HG03135 (cell line): ENCODE measurements at regions not wholly inside any gene's neighbourhood (a gene's known extent, or its start where the extent isn't known, plus 50 kb on each side); places are given as distances from the start of the nearest gene placed in this dataset.

Experiments
- ATAC-seq: cut with Tn5 transposase; IDR thresholded peaks from one replicate; pipeline ENCODE4 v1.9.1; 2021; ENCODE audit warnings: mild to moderate bottlenecking, moderate library complexity; ENCODE audit not compliant: unreplicated experiment

DNA sequence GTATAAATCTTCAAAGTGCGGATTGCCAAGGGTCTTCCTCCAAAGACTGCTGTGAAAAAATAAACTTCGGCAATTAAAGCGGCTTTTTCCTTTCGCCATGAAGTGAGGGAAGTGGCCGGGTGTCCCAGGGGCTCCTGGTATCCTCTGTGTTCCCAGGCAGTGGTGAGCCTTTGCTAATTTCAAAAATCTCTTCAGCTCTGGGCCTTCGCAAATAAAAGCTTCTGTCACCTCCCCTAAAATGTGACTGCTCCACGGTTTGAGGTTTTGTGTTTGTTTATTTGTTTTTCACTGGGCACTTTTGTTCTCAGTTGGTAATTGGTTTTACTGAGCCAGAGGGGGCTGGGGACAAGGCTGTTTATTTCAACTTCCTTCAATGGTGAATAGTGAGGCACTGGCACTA lies 270.1 kb upstream of the POU3F3 start:
- no peak for ATAC-seq

DNA sequence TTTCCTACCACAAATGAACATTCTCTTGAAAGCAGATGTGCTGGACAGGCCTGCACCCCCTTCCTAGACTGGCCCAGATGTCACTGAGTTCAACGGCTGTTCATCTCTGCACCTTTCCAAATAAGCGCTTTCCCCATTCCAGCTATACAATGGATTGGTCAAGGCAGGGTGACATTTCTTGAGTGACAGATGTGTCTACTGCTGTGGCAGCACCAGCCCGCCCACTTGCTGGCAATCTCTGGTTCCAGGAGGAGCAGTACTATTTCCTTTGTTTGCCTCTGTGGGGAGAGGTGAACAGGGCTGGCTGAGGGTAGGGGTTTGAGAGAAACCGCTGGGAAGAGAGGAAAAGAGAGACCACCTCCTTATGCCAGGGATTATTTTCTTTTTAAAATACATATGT lies 269.5 kb upstream of the POU3F3 start:
- ATAC-seq, result no peak

DNA sequence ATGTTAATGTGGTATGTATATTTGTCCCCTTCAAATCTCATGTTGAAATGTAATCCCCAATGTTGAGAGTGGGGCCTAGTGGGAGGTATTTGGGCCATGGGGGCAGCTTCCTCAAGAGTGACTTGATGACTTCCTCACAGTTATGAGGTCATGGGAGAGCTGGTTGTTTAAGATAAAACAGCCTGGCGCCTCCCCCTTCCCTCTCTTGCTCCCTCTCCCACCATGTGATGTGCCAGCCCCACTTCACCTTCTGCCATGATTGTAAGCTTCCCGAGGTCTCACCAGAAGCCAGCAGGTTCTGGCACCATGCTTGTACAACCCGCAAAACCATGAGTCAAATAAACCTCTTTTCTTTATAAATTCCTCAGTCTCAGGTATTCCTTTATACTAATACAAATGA lies 258.3 kb upstream of the POU3F3 start:
- ATAC-seq, result no peak

DNA sequence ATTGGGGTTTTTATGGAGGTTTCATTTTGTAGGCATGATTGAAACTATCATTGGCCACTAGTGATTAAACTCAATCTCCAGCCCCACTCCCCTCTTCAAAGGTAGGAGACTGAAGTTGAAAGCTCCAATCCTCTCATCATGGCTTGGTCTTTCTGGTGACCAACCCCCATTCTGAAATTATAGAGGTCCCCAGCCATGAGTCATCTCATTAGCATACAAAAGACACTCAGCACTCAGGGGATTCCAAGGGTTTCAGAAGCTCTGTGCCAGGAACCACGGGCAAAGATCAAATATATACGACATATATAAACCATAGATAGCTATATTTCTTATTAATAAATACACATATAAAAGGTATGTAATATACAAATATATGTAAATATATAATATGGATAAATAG lies 256.0 kb upstream of the POU3F3 start:
- no peak for ATAC-seq

DNA sequence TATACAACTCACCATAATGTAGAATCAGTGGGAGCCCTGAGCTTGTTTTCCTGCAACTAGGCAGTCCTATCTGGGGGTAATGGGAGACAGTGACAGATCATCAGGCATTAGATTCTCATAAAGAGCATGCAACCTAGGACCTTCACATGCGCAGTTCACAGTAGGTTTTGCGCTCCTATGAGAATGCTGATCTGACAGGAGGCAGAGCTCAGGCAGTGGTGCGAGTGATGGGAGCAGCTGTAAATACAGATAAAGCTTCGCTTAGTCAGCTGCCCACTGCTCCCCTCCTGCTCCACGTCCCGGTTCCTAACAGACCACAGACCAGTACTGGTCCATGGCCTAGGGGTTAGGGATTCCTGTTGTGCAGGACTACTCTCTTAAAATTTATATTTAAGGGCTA lies 255.3 kb upstream of the POU3F3 start:
- ATAC-seq, result no peak

DNA sequence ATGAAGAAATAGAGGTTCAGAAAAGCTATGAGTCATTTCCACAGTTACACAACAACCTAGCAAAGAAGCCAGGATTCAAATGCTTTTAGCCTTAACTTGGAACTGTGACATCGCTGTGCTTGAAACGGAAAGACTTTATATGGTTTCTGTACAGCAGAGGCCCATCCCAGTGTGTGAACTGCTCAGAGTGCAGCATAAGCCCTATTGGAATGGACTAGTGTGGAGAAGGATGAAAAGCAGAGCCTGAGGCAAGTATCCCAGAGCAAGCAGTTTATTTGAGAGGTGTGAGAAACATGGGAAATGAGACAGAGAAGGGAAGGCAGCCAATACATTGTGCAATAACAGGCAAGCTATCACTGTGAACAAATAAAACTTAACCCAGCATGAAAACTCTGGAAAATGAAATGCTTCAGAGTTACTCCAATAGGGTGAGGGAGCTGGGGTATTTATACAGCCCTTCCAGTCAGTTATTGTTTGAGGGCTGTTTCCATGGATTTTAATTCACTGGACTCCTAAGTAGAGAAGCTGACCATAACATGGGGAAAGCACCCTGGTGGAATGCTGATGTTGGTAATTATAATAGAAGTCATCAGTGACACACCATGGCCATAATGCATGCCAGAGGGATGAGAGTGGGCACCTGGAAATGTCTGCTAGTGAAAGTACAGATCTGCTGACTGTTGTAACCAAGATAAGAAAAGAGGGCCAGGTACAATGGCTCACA lies 254.0 kb upstream of the POU3F3 start:
- ATAC-seq, result no peak

DNA sequence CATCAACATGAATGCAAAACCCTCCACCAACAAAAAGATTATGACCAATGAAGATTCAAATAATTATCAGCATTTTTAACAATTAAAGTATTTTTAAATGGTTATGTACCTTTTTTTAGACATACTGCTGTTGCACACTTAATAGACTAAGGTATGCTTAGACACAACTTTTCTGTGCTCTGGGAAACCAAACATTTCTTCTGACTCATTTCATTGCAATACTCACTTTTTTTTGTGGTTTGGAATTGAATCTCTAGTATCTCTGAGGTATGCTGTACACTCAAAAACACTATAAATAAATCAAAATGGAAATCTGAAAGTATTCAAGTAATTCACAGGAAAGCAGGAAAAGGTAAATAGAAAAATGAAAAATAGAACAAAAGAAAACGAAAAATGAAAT lies 247.9 kb upstream of the POU3F3 start:
- no peak for ATAC-seq

DNA sequence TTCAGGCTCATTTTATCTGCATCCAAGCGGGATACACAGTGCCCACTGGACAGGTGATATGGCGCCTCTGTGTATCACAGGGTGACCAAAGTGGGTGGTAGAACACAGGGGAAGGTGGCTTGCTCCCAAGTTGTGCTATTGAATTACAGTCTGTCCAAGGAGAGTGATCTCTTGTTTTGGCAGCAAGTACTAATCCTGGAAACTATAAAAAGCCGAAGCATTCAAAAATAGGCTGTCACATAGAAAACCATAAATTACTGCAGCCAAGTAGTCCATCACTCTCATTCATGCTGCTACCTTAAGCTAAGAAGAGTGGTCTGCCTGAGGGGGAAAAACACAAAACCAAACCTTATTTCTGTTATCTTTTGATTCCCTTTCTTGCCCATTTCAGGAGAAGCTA lies 237.1 kb upstream of the POU3F3 start:
- no peak for ATAC-seq

DNA sequence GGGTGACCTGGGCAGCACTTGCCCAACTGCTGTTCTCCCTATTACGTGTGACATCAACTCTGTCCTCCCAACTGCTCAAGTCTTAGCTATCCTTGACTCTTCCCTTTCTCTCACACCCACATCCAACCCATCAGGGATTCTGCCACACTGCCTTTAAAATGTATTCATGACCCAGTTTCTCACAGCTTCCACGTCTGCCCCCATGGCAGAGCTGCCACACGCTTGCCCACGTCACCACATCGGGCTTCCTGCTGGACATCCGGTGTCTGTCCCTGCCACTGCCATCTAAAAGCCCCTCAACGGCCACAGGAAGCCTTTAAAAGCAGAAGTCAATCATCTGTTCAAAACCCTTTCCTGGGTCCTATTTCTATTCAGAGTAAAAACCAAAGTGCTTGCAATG lies 233.1 kb upstream of the POU3F3 start:
- ATAC-seq, result no peak

DNA sequence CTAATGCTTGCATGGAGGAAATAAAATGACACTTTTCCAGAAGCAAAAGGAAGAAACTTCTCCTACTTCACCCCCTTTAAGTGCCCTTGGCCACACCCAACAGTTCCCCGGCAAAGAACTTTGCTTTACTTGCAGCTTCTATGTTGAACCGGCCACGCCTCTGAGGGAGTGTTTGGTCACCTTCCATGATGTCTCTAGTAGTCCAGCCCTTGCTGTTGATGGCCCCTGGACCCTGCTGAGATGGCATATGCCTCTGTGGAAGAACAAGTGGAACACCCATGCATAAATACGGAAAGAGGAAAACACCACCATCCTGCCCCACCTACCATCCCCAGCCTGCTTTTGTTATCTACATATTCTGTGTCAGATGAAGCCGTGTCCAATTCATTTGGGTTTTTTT lies 218.3 kb upstream of the POU3F3 start:
- ATAC-seq, result no peak

DNA sequence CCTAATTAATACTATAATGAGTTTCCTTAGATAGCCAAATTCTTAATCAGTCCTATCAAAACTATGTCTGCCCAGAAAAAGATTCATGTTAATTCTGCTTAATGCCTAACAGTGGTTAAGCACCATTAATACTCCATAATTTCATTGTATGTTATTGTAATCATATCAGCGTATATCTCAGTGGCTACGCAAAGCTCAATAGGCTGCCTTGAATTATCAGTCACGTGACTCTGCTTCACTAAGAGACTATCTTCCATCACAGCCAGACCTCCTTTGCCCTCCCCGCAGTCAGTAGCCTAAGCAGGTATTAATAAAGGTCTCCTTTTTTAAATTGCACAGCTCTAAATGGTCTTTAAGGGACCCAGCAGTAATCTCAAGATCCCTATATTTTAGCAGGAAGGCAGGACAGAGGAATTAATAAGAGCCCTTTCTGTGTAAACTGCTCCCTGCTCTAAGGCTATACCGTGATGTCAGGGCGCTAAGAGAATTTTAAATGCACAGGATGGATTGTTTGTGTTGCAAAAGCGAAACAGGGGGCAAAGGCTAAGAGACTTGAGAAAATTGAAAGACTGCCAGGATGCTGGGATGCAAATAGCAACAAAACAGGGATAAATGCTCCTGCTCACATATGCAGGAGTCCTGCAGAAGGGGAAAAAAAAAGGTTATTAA lies 215.6 kb upstream of the POU3F3 start:
- no peak for ATAC-seq

DNA sequence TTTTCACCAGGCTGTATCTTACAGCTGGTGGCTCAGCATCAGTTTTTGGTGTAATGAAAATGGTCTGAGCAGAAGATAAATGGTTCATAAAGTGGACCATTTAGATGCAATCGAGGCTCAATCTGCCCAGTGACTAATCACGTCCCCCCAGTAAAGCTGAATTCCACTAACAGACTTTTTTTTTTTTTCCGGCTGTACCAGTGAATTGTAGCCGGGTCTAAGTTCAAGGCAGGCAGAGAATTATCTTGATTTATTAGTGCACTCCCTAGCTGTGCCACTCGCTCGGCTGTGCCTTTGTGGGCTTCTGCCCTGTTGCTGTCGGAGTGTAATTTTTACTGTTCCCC lies 215.1 kb upstream of the POU3F3 start:
- no peak for ATAC-seq

DNA sequence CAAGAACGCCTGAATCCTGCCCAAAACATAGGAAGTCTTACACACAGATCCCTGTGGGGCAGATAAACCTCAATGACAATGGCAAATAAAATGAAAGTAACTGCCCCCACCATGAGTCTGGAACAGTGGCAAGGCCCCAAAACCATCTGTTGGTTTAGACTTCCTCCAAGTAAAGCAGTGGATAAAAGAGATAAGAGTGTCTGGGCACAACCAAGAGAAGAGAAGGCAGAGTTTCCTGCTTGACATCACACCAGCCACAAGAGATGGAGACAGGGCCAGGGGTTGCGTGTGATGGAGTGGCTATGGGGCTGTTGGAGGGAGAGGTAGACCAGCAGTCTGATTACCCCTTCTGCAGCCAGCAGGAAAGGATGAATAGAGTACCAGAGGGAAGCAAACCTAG lies 212.1 kb upstream of the POU3F3 start:
- no peak for ATAC-seq

DNA sequence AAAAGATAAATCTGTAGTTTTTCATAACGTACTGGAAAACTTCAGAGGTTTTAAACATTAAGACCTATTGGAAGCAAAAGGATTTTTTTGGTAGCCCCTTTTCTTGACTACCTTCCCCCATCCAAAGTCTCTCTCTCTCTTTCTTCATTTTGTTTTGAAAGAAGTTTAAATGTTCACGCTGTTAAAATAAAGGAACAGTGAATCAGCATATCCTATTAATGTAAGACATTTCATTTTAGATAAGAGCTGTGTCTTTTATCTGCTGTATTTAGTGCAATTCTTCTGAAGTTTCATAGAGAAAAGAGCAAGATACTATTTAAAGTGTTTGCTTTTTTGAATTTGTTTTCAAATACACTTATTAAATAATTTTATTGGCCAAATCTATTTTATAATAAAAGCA lies 205.5 kb upstream of the POU3F3 start:
- ATAC-seq, result no peak

DNA sequence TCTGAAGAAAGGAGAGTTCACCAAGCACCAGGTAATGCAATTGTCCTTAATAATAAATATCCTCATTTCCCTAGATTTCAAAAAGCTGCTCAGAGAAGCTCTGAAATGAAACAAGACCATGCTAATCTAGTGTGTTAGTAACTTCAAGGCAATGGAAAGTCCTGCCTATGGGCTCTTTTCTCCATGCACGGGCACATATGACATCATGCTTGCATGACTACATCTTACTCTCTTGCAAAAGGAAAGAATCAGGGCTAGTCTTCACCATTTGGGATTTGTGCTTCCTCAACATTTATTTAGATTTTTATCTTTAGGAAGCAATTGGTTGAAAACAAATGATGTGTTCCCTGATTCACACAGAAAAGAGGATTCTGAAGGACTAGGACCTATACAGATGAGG lies 204.0 kb upstream of the POU3F3 start:
- no peak for ATAC-seq

DNA sequence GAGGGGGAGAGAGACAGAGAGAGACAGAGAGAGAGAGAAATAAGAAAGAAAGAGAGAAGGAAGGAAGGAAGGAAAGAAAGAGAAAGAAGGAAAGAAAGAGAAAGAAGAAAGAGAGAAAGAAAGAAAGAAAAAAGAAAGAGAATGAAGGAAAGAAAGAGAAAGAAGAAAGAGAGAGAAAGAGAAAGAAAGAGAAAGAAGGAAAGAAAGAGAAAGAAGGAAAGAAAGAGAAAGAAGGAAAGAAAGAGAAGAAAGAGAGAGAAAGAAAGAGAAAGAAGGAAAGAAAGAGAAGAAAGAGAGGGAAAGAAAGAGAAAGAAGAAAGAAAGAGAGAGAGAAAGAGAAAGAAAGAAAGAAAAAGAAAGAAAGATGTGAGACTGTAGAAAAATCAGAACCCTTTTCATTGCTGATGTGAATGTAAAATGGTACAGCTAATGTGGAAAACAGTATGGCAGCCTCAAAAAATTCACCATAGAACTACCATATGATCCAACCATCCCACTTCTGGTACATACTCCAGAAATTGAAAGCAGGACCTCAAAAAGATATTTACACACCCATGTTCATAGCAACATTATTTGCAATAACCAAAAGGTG lies 203.4 kb upstream of the POU3F3 start:
- no peak for ATAC-seq

DNA sequence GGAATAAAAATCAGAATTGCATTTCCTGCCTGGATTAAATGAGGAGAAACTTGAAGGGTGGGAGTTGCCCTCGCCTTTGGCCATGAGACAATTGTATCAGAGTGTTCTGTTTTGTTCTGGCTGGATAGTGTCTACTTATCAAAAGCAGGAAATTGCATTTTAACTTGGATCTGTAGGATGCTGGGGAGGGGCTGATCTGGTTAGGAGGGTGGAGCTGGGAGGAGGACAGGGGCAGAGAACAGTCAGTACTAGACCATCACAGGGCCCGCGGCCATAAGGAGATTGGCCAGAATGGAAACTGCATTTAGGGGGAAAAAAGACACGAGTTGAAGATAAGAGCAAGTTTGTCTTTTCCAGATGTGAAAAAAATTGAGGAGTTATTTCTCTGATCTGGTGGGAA lies 199.1 kb upstream of the POU3F3 start:
- no peak for ATAC-seq

DNA sequence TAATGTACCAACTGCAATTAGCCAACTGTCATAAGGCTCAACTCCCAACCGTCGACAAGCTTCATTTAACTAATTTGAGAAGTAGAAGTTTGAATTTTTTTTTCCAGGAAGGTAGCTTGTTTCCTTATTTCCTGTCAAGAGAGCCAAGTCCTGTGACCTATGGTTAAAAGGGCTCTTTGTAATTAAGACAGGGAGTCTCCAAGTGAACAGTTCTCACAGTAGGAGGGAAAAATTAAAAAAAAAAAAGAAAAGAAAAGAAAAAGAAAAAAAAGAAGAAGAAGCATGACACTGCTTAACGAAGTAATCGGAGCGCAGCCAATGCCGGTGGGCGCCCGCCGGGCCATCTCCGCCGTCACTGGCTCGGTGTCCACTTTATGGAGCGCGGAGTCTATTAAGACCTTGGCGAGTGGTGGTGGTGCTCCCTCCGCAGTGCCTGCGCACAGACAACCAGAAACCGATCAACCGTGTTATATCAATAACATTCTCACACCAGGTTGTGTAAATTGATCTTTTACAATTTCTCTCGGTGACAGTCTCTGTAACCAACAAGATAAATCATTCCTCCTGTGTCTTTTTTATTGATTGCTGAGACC lies 197.2 kb upstream of the POU3F3 start:
- ATAC-seq, result no peak

DNA sequence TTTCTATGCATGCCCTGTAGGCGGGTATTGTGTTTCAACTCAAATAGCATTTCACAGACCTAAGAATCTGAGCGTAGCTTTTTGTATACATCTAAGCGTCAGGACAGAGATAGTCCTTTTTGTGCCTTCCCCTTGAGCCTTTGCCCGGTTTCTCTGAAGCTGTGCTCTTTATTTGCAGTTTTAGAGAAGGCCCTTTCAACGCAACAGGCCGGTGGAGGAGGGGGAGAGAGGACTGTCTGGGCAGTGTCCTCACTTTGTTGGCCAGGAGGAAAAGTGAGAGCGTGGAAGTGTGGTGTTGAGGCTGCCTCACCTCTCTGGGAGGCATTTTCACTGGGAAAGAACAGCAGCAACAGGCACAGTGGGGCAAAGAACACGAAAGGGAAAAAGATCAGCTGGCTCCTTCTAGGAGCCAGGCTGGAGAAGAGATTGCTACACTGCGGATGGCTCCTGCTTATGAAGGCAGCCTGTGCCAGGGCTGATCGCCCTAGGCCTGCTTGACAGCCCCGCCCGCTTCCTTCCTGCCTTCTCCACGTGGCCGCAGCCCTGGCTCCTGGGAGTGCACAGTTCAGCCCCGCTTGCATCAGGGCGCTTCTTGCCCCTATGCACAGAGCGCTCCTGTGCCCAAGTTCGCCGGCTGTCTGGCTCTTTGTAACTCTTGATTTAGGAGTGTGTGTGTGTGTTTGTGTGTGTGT lies 195.6 kb upstream of the POU3F3 start:
- no peak for ATAC-seq

DNA sequence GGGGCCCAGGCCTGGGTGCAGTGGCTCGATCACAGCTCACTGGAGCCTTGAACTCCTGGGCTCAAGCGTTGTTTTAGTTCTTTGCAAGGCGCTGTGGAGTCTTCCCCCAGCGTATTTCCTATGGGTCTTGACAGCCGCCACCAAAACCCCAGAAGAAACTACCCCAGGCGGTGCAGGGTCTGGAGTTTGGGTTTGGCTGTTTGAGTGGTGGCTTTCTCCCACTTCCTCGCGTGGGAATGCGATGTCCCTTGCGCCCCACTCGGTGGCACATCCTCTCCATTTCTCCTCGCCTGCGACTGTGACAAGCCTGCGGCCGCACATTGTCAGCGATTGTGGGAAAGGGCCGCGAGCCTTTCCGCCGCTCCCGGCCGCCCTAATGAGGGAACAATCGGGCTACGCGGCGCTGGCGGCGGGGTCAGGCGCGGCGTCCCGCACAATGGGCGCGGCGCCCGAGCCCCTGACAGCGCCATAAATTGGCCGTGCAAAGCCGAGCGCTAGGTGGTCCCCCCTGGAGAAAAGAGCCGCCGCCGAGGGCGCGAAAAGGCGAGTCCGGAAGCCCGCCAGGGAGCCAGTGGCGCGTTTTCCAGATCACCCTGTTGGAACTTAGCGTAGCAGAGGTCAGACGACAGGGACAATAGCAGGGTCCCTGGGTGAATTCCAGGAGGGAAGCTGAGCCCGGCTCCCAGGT lies 194.9 kb upstream of the POU3F3 start:
- no peak for ATAC-seq

DNA sequence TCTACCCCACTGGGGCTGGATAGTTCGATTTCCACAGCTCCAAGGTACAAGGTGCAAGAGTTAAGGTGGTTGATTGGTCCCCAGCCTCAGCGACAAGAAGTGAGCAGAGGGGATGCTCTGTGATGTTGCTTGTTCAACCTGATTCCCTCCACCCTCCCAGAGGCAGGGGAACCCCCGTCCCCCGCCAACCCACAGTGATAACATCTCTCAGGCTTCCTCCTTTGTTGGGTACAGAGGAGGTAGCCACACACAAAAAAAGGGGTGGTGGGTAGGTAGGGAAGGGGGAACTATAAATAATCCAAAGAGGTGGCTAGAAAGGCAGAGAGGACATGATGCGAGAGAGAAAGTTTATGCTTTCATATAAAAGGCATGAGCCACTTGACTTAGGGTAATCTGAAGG lies 192.9 kb upstream of the POU3F3 start:
- no peak for ATAC-seq
